SK-N-SH (cell line): ENCODE measurements at regions not wholly inside any gene's neighbourhood (a gene's known extent, or its start where the extent isn't known, plus 50 kb on each side); places are given as distances from the start of the nearest gene placed in this dataset.

ENCODE experiments used
- CTCF ChIP-seq: fragments of 200-600 bp; sonication (generic); IDR thresholded peaks from 2 replicates; pipeline ENCODE4 v1.6.1; 2017; ENCODE audit warnings: antibody characterized with exemption, mild to moderate bottlenecking, moderate library complexity
- PBX3 ChIP-seq: IDR thresholded peaks from 2 replicates; pipeline ENCODE4; 2012
- REST ChIP-seq: IDR thresholded peaks from 2 replicates; pipeline ENCODE4 v1.6.1; 2012; ENCODE audit warnings: mild to moderate bottlenecking, low read depth, low read length, moderate library complexity
- RXRA ChIP-seq: IDR thresholded peaks from 2 replicates; pipeline ENCODE4 v1.4.0; 2012; ENCODE audit warnings: low read depth, mild to moderate bottlenecking, borderline replicate concordance
- SIN3A ChIP-seq: IDR thresholded peaks from 2 replicates; pipeline ENCODE4 v1.6.1; 2012; ENCODE audit warnings: low read depth, mild to moderate bottlenecking, low read length, moderate library complexity, borderline replicate concordance

GRCh38 chr16:16985707-16986106, 485.1 kb downstream of the XYLT1 start:
- no peak for TF ChIP-seq CTCF
- TF ChIP-seq SIN3A, result no peak
- no peak for TF ChIP-seq RXRA
- no peak for TF ChIP-seq REST
- TF ChIP-seq PBX3, result no peak
